ENCODE measurements at regions not wholly inside any gene's neighbourhood (a gene's known extent, or its start where the extent isn't known, plus 50 kb on each side); places are given as distances from the start of the nearest gene placed in this dataset.
"Not testable (repeated sequence)": the region's sequence is repeated elsewhere in the genome, so short reads cannot be mapped to it uniquely, and the experiment has no call there.

- no peak overlapping the region for H3K4me3 ChIP-seq (replicated peaks in 1 of 3; ENCODE audit: insufficient read depth in 1 of 3, low read depth in 1 of 3, low read length in 3 of 3)
- BruUV-seq (replicated peaks) = no TSS peak
- no peak for TF ChIP-seq EZH2 (IDR thresholded peaks at IDR 0.05; ENCODE audit: borderline replicate concordance, low read depth, low read length, severe bottlenecking)
- TF ChIP-seq JUN (IDR thresholded peaks at IDR 0.05; ENCODE audit: borderline replicate concordance, insufficient read depth, insufficient read length, low read depth) = no peak
- TF ChIP-seq GATA2 (IDR thresholded peaks at IDR 0.05; ENCODE audit: insufficient read depth, insufficient read length, low read depth, low read length) = no peak
- TF ChIP-seq POLR2A (IDR thresholded peaks at IDR 0.05; ENCODE audit: low read depth, low read length) = no peak
- TF ChIP-seq MAX (IDR thresholded peaks at IDR 0.05; ENCODE audit: insufficient read depth, insufficient read length) = no peak
- no peak overlapping the region for H3K9ac ChIP-seq (replicated peaks; ENCODE audit: extremely low read depth, insufficient read depth, low read length)
- no peak overlapping the region for H3K4me2 ChIP-seq (ENCODE audit: insufficient read depth, low read length)
- H3K36me3 ChIP-seq (ENCODE audit: control insufficient read depth in 2 of 2, extremely low read depth in 1 of 2, insufficient read depth in 2 of 2, low read length in 2 of 2) = no peaks in the 10 kb centered on the region
- no peak overlapping the region for H2AFZ ChIP-seq (ENCODE audit: low read depth, low read length)
- no peaks in the 10 kb centered on the region for H3K9me3 ChIP-seq (replicated peaks; ENCODE audit: control insufficient read depth, insufficient read depth, low read length)
- ChIA-PET POLR2A (no interaction called here), CTCF (interaction anchor here (1.0 to 1.5 kb wide), 4 partner anchors 14 to 242 kb away, joined by 3 to 6 read pairs (median 4); no protein-coding TSS in a partner anchor)
- H3K9me1 ChIP-seq (replicated peaks; ENCODE audit: control insufficient read depth, extremely low read depth, insufficient read depth, low read length) = no peaks in the 10 kb centered on the region
- H3K4me1 ChIP-seq (ENCODE audit: control insufficient read depth, extremely low read depth, insufficient read depth, low read length) = peaks cover 6% of the 10 kb centered on the region
- no peaks in the 10 kb centered on the region for H4K20me1 ChIP-seq (replicated peaks; ENCODE audit: control insufficient read depth, extremely low read depth, insufficient read depth, low read length)
- no peaks in the 10 kb centered on the region for H3K79me2 ChIP-seq (ENCODE audit: control insufficient read depth, insufficient read depth, low read length)
- intact Hi-C loops (cut with micrococcal nuclease) (no loop called here), dilution Hi-C loops (cut with MboI; ENCODE audit: extremely low pct_ligation_motif_present, low sequenced_read_pairs) (no loop called here)
- FAIRE-seq (no peak), DNase-seq (ENCODE audit: low read depth, low spot score) (no peak)
- no peak overlapping the region for H3K27ac ChIP-seq (ENCODE audit: insufficient read depth, low read depth, low read length)
- H3K27me3 ChIP-seq (ENCODE audit: control insufficient read depth in 2 of 2, insufficient read depth in 2 of 2, low read length in 2 of 2) = no peaks in the 10 kb centered on the region
Observed at GRCh38 chr20:22732751-22733150, 148.4 kb upstream of the FOXA2 start.

- dilution Hi-C loops (cut with MboI; ENCODE audit: extremely low pct_ligation_motif_present, low sequenced_read_pairs); H3K27me3 ChIP-seq (ENCODE audit: control insufficient read depth in 2 of 2, insufficient read depth in 2 of 2, low read length in 2 of 2); H3K79me2 ChIP-seq (ENCODE audit: control insufficient read depth, insufficient read depth, low read length); H4K20me1 ChIP-seq (replicated peaks; ENCODE audit: control insufficient read depth, extremely low read depth, insufficient read depth, low read length); FAIRE-seq; H3K4me3 ChIP-seq (replicated peaks in 1 of 3; ENCODE audit: insufficient read depth in 1 of 3, low read depth in 1 of 3, low read length in 3 of 3); H3K9me1 ChIP-seq (replicated peaks; ENCODE audit: control insufficient read depth, extremely low read depth, insufficient read depth, low read length); H3K9ac ChIP-seq (replicated peaks; ENCODE audit: extremely low read depth, insufficient read depth, low read length); H3K27ac ChIP-seq (ENCODE audit: insufficient read depth, low read depth, low read length); H3K4me2 ChIP-seq (ENCODE audit: insufficient read depth, low read length); POLR2A ChIA-PET; H3K36me3 ChIP-seq (ENCODE audit: control insufficient read depth in 2 of 2, extremely low read depth in 1 of 2, insufficient read depth in 2 of 2, low read length in 2 of 2); H2AFZ ChIP-seq (ENCODE audit: low read depth, low read length); H3K9me3 ChIP-seq (replicated peaks; ENCODE audit: control insufficient read depth, insufficient read depth, low read length); H3K4me1 ChIP-seq (ENCODE audit: control insufficient read depth, extremely low read depth, insufficient read depth, low read length); BruUV-seq (replicated peaks): not testable (repeated sequence)
- CTCF ChIA-PET = interaction anchor here (1.1 to 2.9 kb wide), 13 partner anchors 11 to 606 kb away, joined by 3 to 17 read pairs (median 5); no protein-coding TSS in a partner anchor
- DNase-seq (ENCODE audit: low read depth, low spot score) = peak; percentile 18
- TF ChIP-seq CTCF (IDR thresholded peaks at IDR 0.05; ENCODE audit: extremely low read depth in 1 of 2, insufficient read depth in 1 of 2, low read depth in 1 of 2, low read length in 2 of 2) = peak; percentile 28 to 62
- intact Hi-C loops (cut with micrococcal nuclease) = loop anchor here (5.0 kb wide), 1 partner anchor 132 kb away; no protein-coding TSS in a partner anchor
Observed at GRCh38 chr20:22734946-22735647, 150.7 kb upstream of the FOXA2 start.

All from endothelial cell of umbilical vein (primary cell).